GM18861 (cell line): ENCODE measurements at regions not wholly inside any gene's neighbourhood (a gene's known extent, or its start where the extent isn't known, plus 50 kb on each side); places are given as distances from the start of the nearest gene placed in this dataset.
"Not testable (repeated sequence)": the region's sequence is repeated elsewhere in the genome, so short reads cannot be mapped to it uniquely, and the experiment has no call there.

Source experiments
- ATAC-seq: cut with Tn5 transposase; IDR thresholded peaks from one replicate; pipeline ENCODE4 v1.9.1; 2021; ENCODE audit not compliant: unreplicated experiment

DNA sequence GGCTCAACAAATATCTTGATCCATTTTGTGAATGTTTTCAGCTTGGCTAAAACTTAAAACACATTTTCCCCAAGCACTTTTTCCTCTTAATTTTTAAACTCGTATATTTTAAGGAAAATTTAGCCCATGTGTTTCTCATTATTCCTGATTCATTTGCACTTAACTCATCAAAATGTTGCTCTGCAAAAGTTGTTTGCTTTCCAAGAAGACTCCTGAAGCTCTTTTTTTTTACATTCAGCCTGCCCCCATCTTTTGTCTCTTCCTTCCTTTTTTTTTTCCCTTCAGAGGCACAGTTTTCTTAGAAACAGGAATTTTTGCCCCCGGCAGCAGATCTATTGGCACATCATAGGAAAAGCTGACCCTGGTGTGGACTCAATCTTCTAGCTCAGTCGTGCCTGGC lies 155.0 kb upstream of the SALL1 start:
- no peak for ATAC-seq

DNA sequence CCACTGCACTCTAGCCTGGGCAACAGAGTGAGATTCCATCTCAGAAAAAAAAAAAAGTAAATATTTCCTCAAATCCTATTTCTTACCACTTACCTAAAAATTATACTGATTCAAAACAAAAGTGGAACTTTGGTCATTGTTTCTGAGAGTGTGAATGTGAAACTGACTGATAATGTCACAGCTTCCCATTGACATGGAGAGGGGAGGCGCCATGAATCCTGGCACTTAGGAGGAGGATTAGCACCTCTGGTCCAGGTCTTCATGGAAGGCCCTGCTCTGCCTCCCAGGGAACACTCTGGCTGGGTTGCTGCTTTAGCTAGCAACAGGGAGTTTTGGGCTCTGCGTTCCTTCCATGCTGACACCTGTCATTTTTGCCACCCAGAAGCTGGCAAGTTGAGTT lies 154.3 kb upstream of the SALL1 start:
- no peak for ATAC-seq

GRCh38 chr16:51302042-51302441 lies 151.0 kb upstream of the SALL1 start:
- no peak for ATAC-seq

- ATAC-seq = no peak
Measured at GRCh38 chr16:51298800-51299199, 147.7 kb upstream of the SALL1 start.

GRCh38 chr16:51290442-51291285 lies 139.6 kb upstream of the SALL1 start:
- ATAC-seq = no peak

DNA sequence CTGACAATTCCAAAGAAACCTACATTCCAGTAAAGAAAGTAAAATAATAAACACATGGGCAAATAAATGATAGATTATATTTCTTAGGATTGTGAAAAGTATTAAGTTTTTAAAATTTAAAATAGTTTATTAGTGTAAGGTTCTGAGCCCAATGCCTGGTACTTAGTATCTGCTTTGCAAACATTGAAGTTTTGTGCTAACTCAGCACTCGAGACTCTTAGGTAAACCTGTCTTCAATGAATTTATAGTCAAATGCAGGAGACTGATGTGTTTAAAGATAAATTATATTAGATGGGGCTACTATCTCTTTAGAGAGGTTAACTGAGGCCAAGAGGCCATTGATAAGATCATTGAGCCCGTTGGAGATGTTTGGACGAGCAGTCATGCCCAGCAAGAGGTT lies 138.3 kb upstream of the SALL1 start:
- ATAC-seq = no peak

DNA sequence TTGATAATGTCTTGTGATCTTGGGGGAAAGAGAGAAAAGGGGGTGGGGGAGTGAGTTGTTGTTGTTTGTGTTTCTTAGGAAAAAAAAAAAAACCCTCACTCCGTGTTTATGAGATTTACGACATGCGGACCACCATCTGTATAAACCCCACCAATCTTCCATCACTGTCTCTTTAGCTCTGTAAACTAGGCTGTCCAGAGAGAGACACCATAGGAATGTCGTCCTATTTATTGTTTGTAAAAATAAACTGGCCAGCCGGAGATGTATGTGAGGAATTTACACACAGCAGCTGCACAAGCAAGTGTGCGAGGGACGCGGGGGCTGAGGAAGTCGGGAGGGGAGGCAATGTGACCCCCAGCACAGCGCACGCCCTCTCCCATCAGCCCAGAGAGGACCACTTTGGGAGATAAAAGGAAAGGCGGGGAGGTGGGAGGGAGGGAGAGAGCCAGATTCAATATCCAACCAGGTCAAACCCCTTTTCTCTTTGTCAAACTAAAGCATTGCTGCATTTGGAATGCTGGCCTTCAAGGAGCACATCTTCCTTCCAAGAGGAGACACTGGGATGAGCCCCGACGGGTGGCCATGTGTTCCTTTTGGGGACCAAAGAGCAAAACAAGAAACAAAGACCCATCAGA lies 136.2 kb upstream of the SALL1 start:
- no peak for ATAC-seq

DNA sequence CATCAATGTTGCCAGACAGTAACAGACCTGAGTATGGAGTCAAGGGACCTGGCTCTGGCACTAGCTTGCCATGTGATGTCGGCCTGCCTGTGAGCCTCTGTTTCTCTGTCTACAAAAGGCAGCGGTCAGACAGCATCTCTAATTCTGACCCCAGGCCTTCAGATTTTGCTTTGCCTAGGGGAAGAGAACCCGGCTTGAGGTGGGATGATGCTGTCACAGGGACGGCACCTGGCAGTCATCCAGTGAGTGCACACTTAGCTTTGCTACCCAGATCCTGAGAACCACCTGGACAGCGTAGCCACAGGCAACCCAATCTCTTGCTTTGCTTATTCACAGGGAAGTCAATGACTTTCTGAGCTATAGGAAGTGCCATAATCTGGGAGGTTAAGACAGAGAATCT lies 135.2 kb upstream of the SALL1 start:
- no peak for ATAC-seq

- no peak for ATAC-seq
Measured at GRCh38 chr16:51276336-51276735, 125.3 kb upstream of the SALL1 start.

GRCh38 chr16:51272420-51272819 lies 121.3 kb upstream of the SALL1 start:
- ATAC-seq = no peak

DNA sequence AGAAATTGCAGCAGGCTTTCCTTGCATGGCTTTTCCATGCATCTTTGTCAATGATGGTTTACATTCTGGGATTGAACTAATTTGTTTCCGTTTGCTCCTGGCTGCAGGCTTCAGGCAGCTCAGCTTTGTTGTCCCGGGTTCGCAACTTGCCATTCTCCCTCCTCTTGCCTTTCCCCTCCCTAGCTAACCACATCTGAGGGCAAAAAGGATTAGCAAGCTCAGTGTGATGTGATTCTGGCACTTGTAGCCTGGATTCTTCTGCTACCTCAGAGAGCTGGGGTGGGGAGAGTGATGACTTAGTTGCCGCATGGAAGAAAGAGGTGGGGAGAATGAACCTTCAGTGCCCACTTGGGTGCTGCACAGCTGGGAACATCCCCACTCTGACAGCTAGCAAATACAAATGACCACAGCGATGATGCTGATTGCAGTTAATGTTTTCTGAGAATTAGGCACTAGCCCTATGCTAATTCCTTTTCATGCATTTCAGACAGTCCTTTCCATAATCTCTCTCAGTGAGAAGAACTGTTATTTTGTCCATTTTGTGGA lies 120.2 kb upstream of the SALL1 start:
- no peak for ATAC-seq

DNA sequence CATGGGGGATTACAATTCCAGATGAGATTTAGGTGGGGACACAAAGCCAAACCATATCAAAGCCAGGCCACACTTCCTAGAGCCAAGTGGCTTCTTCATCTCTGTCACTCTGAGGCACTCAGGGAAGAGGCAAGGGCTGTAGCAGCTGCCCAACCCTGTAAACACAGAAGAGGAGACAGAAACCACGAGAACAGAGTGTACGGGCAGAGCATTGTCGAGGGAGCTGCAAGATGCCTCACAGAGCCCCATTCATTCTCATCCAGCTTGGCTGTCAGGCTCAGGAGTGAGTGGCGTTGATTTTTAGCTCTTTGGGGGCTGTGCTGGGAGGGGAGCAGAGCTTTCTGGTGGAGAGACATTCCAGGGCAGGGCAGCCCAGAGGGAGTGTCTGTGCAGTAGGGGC lies 117.2 kb upstream of the SALL1 start:
- ATAC-seq = no peak

DNA sequence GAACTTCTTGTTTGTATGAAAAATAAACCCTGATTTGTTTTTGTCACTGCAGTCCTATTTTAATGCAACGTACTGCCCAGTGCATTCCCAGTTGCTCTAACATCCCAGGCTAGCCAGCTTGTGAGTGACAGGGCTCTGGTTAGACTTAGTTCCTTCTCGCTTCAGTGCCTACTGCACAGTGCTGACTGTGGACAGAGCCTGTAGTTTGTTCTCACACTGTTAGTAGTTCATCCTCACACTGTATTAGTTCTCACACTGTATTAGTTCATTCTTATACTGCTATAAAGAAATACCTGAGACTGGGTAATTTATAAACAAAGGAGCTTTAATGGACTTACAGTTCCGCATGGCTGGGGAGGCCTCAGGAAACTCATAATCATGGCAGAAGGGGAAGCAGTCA lies 116.6 kb upstream of the SALL1 start:
- no peak for ATAC-seq

DNA sequence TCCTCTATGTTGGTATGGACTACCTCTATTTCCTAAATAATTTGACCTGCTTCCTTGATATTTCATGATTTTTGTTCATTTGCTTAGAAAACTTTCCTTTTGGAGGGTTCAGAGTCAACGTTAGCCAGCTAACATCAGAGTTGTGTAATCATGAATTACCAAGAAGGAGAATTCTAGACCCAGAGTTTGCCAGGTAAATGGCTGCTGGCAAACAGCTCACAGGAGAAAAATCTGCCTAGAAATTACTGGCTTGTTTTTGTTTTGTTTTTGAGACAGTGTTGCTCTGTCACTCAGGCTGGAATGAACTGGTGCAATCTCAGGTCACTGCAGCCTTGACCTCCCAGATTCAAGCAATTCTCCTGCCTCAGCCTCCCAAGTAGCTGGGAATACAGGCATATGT lies 111.4 kb upstream of the SALL1 start:
- no peak for ATAC-seq

DNA sequence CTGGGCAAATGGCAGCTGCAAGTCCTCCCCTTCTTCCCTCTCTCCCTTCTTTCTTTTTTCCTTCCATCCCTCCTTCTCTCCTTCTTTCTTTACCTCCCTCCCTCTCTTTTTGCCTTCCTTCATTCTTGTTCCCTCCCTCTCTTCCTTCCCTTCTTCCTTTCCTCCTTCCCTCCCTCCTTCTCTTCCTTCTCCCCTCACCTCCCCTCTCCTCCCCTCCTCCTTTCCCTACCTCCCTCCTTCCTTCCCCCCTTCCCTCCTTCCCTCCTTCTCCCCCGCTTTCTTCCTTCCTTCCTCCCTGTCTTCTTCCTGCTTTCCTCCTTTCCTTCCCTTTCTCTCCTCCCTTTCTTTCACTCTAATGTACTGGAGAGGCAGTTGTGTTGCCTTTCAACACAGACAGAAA lies 110.8 kb upstream of the SALL1 start:
- ATAC-seq = no peak

GRCh38 chr16:51255349-51255972 lies 104.4 kb upstream of the SALL1 start:
- ATAC-seq = no peak

DNA sequence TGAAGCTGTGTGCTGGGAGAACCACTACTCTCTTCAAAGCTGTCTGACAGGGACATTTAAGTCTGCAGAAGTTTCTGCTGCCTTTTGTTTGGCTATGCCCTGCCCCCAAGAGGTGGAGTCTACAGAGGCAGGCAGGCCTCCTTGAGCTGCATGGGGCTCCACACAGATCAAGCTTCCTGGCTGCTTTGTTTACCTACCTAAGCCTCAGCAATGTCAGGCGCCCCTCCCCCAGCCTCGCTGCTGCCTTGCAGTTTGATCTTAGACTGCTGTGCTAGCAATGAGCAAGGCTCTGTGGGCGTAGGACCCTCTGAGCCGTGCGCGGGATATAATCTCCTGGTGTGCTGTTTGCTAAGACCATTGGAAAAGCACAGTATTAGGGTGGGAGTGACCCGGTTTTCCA lies 103.3 kb upstream of the SALL1 start:
- ATAC-seq = not testable (repeated sequence)

GRCh38 chr16:51248217-51248616 lies 97.1 kb upstream of the SALL1 start:
- no peak for ATAC-seq

GRCh38 chr16:51245658-51245995 lies 94.6 kb upstream of the SALL1 start:
- ATAC-seq = no peak

DNA sequence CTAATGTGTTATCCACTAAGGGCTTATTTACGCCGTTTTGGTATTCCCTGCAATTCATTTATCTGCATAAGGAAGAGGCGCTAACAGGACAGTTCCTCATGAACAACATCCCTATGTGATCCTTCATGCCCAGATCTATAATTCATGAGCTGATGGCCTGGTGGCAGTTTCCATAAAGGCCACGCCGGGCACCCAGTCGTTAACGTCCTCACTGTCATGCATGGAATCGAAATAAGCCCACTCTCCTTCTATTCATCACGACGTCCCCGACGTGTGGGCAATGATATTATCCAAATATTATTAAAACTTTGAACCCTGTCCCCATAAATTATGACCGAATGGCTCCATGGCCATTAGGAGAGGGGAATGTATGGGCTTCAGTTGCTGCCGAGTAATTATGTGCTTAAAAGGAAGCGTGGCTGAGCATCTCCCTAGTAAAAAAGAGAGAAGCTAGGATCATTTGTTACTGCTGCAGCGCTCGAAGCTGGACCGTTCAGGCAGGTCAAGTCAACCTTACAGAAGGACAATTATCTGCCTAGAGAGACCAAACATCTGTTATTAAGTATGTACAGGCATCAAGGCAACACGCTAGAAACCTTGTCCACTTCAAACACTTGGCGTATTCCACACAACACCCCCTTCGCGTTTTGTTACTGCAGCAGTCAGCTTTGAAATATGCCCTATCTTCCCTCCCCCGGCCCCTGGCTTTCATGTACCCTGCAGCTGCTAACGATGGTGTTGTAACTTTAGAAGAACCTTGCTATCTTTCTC lies 94.0 kb upstream of the SALL1 start:
- ATAC-seq = no peak

- no peak for ATAC-seq
Measured at GRCh38 chr16:51243936-51244436, 92.9 kb upstream of the SALL1 start.
